HepG2 (cell line): ENCODE measurements at regions not wholly inside any gene's neighbourhood (a gene's known extent, or its start where the extent isn't known, plus 50 kb on each side); places are given as distances from the start of the nearest gene placed in this dataset.

Experiments
- GZF1 ChIP-seq: sonication (generic); formaldehyde crosslinking; IDR thresholded peaks from 2 replicates; pipeline ENCODE4 v1.5.1; 2020; ENCODE audit warnings: mild to moderate bottlenecking, missing genetic modification reagents
- NFE2L1 ChIP-seq: sonication (generic); formaldehyde crosslinking; IDR thresholded peaks from 2 replicates; pipeline ENCODE4 v1.4.0; 2020; ENCODE audit warnings: missing genetic modification reagents, mild to moderate bottlenecking, borderline replicate concordance
- POLR2AphosphoS5 ChIP-seq: IDR thresholded peaks from 2 replicates; pipeline ENCODE4 v1.6.1; 2012; ENCODE audit warnings: low read depth, low read length
- TBP ChIP-seq: sonication (generic); formaldehyde crosslinking; IDR thresholded peaks from 2 replicates; pipeline ENCODE4 v1.5.0; 2020; ENCODE audit warnings: missing genetic modification reagents
- ZNF550 ChIP-seq: sonication (generic); formaldehyde crosslinking; IDR thresholded peaks from 2 replicates; pipeline ENCODE4 v1.4.0; 2020; ENCODE audit warnings: mild to moderate bottlenecking, missing genetic modification reagents, borderline replicate concordance
- TF ChIP-seq, protein P1 (sequence below): sonication (generic); formaldehyde crosslinking; IDR thresholded peaks from 2 replicates; pipeline ENCODE4 v1.5.0; 2020; ENCODE audit warnings: mild to moderate bottlenecking, low read depth, missing genetic modification reagents, borderline replicate concordance
- TF ChIP-seq, protein P2 (sequence below): sonication (generic); formaldehyde crosslinking; IDR thresholded peaks from 2 replicates; pipeline ENCODE4 v1.5.0; 2020; ENCODE audit warnings: mild to moderate bottlenecking, missing genetic modification reagents, moderate library complexity

DNA sequence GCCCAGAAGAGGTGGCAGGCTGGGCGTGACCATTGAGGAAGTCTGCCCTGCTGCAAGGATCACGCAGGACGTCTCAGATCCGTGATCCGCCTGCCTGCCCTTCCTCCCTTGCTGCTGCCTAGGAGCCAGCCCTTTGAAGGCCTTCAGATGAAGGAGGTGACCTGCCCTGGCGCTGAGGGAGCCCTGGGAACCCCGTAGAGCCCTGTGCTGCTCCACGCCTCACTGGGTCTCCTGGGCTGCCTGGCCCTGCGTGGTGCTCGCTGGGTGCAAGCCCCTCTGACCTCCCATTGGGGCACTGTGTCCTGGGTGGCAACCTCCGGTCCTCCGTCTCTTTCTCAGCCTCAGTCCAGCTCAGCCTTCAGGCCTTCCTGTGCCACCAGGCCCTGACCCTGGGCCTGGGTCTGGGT lies 295.3 kb upstream of the IRX4 start:
- TF ChIP-seq, protein P1, sequence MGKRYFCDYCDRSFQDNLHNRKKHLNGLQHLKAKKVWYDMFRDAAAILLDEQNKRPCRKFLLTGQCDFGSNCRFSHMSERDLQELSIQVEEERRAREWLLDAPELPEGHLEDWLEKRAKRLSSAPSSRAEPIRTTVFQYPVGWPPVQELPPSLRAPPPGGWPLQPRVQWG: no peak
- no peak for TF ChIP-seq GZF1 (CRISPR knock-in tag)
- TF ChIP-seq NFE2L1 (CRISPR knock-in tag): no peak
- TF ChIP-seq, protein P2, sequence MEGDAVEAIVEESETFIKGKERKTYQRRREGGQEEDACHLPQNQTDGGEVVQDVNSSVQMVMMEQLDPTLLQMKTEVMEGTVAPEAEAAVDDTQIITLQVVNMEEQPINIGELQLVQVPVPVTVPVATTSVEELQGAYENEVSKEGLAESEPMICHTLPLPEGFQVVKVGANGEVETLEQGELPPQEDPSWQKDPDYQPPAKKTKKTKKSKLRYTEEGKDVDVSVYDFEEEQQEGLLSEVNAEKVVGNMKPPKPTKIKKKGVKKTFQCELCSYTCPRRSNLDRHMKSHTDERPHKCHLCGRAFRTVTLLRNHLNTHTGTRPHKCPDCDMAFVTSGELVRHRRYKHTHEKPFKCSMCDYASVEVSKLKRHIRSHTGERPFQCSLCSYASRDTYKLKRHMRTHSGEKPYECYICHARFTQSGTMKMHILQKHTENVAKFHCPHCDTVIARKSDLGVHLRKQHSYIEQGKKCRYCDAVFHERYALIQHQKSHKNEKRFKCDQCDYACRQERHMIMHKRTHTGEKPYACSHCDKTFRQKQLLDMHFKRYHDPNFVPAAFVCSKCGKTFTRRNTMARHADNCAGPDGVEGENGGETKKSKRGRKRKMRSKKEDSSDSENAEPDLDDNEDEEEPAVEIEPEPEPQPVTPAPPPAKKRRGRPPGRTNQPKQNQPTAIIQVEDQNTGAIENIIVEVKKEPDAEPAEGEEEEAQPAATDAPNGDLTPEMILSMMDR: no peak
- no peak for TF ChIP-seq POLR2AphosphoS5
- TF ChIP-seq TBP (CRISPR knock-in tag): no peak
- TF ChIP-seq ZNF550: no peak
